OCI-M2 (cell line): ENCODE measurements at regions not wholly inside any gene's neighbourhood (a gene's known extent, or its start where the extent isn't known, plus 50 kb on each side); places are given as distances from the start of the nearest gene placed in this dataset.

Experiments
- DNase-seq: peaks from one replicate; lab custom pipeline; 2025; ENCODE audit not compliant: unreplicated experiment; lab: John Stamatoyannopoulos, UW

DNA sequence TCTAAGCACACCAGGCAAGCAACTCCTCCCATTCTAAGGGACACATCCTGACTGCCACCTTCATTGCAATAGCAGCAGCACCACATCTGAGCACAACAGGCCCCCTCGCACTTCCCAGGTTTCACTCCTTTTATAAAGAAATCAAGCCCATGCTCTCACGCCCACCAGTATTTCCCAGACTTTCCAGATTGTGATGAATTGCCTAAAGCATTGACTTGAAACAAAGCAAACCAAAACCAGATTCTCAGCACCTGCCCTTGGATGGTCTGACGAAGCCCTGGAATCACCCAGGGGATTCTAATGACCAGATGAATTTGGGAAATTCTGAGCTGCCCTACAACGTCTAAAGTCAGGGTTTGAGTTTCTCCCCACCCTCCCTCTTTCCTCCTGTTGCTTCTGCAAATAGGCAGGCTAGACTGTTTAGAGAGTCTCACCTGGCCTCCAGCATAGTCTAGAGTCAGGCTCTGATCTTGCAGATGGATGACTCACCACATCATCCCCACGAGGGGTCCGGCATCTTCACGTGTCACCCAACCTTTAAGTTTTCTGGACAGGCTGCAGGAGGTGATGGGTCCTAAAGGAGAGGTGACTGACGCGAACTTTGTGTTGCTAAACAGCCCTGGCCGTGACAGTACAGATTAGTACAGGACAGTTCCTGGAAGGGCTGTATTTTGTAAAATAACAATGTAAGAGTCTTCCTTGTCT, 198.0 kb downstream of the SKIDA1 start:
- DNase-seq: no peak

DNA sequence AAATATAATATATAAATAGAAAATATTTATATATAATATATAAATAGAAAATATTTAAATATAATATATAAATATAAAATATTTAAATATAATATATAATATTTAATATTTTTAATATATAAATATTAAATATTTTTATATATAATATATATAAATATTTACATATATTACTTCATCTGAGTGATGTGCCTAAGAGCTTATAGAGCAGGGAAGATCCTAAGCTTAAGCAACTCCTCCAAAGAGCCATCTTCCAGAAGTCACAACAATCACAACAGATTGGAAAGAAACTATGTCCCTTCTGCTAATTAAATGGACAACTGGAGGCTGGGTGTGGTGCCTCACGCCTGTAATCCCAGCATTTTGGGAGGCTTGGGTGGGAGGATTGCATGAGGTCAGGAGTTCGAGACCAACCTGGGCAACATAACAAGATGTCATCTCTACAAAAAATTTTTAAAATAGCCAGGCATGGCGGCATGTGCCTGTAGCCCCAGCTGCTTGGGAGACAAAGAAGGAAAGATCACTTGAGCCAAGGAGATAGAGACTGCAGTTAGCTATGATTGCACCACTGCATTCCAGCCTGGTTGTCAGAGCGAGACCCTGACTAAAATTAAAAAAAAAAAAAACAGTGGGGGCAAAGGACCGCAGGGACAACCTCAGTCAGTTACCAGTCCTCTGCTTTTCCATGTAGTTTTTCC, 198.7 kb downstream of the SKIDA1 start:
- DNase-seq: no peak

DNA sequence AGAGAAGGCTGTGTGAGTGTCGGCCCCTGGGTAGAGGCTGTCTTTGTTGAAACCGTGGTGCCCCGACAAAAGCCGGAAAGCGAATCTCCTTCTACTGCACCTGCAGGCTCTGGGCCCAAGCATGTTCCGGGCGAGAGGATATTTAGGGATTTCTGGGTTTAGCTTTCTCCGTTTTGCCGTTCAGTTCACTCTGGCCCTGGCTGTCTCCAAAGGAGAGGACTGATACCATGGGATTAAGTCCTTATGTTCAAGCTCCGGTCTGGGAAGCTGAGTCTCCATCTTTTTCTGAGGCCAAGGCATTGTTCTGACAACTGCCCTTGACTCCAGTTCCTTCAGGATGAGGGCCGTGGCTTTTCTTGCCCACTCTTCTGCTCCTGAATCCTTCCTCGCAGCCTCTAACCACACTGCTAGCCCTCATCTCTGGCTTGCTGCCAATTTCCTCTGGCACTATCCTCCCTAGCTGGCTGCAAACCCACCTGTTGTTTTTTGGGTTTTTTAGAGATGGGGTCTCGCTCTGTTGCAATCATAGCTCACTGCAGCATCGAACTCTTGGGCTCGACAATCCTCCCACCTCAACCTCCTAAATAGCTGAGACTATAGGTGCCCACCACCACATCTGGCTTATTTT, 206.8 kb downstream of the SKIDA1 start:
- no peak for DNase-seq

DNA sequence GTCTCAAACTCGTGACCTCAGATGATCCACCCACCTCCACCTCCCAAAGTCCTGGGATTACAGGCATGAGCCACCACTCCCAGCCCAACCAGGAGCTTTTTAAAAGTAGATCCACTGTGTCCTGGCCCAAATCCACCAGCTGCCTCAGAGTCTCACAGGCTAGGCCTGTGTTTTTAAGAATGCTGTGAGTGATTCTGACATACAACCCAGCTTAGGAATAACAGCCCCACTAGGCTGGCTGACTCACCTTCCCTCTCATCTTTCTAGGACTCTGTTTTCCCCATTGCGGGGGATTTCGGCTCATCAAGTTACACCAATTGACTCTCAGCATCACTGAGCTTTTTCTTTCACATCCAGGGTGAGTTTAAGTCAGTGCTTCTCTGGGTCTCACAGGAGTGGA, 207.6 kb downstream of the SKIDA1 start:
- no peak for DNase-seq

DNA sequence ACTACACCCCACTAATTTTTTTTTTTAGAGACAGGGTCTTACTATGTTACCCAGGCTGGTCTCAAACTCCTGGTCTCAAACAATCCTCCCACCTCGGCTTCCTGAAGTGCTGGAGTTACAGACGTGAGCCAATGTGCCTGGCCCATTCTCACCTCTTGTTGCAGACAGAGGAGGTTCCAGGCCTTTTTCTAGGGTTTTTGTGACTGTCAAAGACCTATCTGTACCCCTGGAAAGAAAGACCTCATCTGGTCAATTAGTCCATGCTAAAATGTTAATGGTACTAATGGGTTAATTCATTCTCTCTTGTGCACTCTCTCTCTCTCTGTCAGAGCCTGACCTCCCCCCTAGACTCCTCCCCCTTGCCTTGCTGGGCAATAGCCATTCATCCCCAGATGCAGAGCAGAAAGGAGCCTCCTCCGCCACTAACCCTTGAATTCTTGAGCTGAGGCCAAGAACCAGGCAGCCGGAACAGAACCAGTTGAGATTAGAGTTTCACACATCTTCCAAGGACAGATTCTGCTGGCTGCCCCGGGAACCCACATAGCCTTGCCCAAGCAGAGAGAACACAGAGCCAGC, 209.7 kb downstream of the SKIDA1 start:
- no peak for DNase-seq

DNA sequence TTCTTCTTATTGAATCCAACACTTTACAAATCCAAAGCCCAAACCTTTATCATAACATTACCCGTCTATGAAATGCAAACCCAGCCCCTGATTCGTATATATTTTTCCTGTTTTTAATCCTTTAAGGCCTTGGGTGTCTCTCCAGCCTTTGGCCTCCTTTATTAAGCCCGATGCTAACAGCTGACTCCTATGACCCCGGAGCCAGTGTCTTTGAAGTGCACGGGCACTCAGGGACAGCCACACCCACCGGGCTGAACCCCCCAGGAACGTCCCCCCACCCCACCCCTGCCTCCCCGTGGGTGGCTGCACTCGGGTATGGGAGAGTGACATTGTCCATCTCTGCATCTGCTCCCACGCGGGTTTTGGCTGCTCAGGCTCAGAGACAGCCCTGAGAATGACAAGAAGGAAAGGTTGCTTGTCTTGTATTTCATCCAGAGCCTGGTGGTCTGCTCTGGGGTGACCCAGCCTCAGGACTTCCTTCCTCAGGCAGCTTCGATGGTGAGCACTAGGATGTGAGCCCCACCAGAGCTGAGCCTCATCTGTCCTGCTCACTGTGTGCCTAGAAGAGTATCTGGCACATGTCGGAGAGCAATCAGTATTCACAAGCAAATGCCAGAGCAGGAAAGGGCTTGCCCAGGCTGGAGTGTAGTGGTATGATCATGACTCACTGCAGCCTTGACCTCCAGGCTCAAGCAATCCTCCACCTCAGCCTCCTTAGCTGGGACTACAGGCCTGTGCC, 210.4 kb downstream of the SKIDA1 start:
- DNase-seq: no peak

DNA sequence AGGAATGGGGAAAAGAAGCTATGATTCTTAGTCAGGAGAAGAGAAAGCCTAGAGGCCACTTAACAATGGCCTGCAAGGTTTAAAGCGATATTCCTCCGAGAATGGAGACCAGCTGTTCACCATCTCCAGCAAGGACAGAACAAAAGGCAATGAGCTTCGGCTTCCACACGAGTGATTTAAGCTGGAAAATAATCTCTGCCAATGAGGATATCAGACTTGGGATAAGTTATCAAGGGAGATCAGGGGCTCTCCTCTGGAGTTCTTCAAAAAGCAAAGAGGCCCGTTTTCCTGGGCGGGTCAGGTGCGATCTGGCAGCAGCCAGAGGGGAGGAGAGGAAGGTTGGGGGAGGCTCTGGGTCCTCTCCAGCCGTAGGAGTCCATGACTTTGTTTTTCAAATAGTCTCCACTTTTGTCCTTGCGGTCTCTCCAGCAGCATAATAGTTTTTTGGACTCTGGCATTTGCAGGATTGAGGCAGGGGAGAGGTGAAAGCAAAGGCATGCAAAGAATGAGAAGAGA, 211.3 kb downstream of the SKIDA1 start:
- no peak for DNase-seq

DNA sequence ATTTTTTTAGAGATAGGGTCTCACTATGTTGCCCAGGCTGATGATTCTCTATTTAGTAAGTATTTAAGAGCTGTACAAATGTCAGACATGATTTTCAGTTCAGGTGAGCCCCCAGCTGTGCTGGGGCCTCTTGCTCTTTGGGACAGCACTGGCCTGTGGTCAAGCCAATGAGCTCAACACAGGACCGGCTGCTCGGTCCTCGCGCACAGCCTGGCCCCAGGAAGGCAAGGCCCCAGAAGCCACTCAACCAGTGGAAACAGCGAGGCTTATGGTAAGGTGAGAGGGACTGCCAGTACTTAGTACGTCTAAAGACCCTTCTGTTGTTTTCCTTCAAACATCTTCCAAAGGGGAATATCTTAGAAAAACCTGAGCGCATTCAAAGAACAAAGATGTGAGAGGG, 211.8 kb downstream of the SKIDA1 start:
- no peak for DNase-seq

DNA sequence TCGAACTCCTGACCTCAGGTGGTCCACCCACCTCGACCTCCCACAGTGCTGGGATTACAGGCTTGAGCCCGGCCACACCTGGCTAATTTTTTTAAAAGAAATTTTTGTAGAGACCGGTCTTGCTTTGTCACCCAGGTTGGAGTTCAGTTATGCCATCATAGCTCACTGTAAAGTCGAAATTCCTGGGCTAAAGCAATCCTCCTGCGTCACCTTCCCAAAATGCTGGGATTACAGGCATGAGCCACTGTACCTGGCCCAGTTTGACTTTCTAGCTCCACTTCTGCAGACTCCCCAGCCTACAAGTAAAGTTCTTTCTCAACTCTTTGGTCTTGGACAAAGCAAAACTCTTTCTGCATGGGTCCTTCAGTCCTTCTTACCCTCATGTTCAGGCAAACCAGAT, 214.1 kb downstream of the SKIDA1 start:
- no peak for DNase-seq

DNA sequence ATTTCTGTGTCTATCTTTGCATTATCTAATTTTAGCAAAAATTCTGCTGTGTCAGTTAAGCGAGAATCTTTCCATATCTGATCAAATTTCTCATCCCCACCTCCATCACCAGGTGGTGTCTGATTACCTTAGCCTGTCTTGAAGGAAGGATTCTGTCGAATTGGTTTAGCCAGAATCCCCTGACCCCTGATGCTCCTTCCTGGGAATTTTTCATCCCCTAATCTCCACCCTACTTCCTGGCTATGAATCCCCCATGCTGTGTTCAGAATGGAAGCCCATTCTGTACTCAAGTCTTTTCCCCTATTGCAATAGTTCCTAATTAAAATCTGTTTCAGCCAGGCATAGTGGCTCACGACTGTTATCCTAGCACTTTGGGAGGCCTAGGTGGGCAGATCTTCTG, 216.1 kb downstream of the SKIDA1 start:
- DNase-seq: no peak

DNA sequence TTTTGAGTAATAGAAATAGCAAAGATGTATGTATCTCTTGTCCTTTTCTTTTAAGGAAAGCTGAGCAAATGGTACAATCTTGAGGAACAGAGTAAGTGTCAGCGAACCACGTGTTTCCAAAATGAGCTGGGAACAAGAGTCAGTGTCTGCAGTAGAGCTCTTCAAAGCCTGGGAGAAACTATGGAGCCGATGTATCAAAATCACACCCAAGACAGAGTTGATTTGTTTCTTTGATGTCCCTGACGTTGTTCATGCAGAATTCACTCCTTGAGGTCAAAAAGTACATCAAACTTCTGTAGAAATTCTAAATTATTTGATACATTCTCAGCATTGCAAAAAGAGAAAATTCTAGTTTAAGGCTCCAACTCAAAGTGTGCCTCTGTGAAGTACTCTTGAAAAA, 216.5 kb downstream of the SKIDA1 start:
- DNase-seq: no peak

DNA sequence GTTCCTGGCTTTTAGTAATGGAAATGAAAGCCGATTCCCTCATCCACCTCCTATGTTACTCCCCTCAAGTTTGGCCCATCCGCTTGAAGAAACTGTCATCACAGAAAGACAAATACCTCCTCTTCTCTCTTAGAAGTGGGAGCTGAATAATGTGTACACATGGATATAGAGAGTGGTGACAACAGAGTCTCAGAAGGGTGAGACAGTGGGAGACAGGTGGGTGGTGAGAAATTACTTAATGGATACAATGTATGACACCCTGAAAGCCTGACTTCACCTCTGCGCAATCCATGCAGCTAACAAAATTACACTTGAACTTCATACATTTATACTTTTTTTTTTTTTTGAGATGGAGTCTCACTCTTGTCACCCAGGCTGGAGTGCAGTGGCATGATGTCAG, 217.5 kb downstream of the SKIDA1 start:
- DNase-seq: no peak

DNA sequence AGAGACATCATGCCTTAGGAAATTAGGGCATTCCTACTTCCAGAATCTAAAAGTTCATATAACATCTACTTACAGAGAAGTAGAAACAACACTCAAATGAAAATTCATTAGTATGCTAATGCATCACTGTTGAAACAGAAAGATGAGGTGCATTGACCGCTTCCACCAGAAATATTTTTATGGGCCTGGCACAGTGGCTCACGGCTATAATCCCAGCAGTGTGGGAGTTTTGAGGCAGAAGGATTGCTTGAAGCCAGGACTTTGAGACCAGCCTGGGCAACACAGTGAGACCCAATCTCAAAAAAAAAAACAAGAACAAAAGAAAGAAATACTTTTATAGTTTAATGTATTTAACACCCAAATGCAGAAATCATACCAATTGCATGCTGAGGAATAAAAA, 220.9 kb downstream of the SKIDA1 start:
- DNase-seq: no peak

DNA sequence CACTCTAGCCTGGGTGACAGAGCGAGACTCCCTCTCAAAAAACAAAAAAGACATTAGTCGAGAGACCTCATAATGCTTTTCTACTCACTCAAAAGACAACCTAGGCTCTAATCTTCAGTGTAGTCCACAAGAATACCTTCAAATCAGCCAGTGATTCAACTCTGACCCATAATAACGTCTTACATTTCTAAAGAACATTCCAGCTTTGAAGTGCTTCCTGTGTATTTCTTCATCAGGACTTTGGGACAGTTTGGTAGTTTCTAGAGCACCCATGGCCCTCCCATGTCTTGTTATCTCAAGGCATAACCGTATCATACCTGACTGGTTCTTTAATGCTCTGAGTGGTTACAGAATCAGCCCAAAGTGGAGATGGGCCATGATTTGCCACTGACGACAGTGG, 221.3 kb downstream of the SKIDA1 start:
- DNase-seq: no peak

DNA sequence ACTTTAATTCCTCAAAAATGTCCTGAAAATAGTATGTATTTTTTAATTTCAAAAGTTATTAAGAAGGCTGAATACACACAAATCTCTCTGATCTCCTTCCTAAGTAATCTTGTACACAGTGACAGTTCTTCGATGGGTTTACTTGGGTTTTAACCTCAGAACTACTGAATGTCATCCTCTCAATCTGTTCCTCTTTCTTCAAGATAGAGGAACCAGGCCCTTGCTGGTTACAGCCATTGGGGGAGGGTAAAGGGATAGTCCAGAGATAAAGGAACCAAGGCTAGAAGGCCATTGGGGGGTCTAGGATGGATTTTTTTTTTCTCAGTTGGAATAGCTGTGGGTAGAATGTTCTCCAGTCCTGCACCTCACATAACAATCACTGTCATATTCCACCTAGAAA, 224.9 kb downstream of the SKIDA1 start:
- DNase-seq: no peak

DNA sequence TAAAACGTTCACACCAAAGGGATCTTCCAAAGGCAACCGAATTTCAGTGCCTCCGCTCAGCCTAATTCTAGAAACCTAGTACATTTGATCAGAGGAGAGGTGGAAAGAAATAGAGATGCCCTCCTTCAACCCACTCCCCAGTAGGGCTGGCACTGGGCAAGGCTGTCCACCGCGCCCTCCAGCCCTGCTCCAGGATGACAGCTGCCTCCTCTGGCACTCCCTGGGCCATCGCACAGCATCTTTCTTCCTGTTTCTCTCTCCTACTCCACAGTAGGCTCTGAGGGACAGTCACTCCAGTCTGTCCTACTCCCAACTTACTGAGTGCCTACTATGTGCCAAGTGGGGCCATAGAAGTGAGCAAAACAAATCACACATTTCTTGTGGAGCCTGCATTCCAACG, 226.2 kb downstream of the SKIDA1 start:
- no peak for DNase-seq

DNA sequence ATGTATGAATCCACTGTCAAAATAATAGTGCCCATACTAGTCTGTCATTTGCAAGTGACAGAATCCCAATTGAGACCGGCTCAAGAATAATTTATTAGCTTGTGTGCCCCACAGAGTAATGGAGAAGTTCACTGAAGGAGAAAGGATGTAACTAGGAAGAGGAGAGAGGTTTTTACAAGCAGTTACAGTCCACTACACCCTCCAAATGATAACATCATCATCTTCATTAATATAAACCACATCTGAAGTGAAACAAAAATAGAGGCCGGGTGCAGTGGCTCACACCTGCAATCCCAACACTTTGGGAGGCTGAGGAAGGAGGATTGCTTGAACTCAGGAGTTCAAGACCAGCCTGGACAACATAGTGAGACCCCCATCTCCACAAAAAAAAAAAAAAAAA, 226.8 kb downstream of the SKIDA1 start:
- DNase-seq: no peak

DNA sequence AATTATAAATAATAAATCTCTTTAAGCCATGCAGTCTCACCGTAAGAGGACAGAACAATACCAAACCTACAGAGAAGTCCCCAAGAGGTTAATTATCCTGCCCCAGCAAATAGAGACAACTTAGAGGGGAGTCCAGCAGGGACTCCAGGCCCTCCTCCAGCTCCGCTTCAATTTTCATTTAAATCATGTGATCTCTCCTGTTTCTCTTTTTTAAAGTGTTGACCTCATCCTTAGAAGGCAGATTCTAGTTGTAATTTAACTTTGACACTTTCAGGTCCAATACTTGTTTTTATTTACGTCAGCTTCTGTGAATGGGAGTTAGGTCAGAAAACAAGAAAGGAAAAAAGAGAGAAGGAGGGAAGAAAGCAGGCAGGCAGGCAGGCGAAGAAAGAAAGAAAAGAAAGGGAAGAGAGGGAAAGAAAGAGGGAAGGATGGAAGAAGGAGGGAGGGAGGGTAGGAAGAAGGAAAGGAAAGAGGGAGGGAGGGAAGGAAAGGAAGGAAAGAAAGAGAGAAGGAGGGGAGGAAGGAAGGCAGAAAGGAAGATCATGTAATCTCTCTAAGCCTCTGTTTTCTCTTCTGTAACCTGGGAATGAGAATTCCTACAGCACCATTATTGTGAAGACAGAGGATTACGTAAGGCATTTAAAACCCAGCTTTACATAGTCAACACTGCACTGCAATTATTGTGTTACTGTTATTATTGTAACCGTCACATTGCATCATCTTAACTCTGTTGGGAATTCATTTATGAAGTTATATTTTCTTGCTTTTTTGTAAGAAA, 227.7 kb downstream of the SKIDA1 start:
- DNase-seq: no peak

DNA sequence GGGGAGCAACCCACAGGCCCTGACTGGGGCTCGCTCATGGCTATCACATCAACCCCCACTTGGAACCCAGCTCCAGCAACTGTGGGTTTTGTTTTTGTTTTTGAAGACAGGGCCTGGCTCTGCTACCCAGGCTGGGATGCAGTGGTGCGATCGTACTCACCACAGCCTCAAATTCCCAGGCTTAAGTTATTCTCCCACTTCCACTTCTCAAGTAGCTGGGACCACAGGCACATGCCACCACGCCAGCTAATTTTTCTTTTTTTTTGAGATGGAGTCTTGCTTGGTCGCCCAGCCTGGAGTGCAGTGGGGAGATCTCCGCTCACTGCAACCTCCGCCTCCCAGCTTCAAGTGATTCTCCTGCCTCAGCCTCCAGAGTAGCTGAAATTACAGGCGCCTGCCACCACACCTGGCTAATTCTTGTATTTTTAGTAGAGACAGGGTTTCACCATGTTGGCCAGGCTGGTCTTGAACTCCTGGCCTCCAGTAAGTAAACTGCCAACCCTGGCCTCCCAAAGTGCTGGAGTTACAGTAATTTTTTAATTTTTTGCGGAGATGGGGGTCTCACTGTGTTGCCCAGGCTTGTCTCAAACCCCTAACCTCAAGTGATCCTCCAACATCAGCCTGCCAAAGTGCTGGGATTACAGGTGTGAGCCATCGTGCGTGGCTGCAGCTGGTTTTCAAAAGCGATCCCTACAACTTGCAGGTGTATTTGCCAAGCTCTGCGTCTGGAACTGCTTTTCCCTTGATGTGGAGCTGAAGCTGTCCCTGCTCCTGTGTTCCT, 228.7 kb downstream of the SKIDA1 start:
- no peak for DNase-seq
